GM13977 (cell line): ENCODE measurements at regions not wholly inside any gene's neighbourhood (a gene's known extent, or its start where the extent isn't known, plus 50 kb on each side); places are given as distances from the start of the nearest gene placed in this dataset.

Experiments
- DNase-seq: peaks from one replicate; pipeline ENCODE4 v3.0.0; 2012; ENCODE audit warnings: low spot score
- in situ Hi-C: fragments of 300-500 bp; cut with MboI; formaldehyde crosslinking; loops from one replicate; pipeline ENCODE4 v1.12.0; 2022; ENCODE audit warnings: low sequenced_read_pairs, low pct_unique_long_range_greater_than_20kb, mixed read lengths, inconsistent platforms; ENCODE audit not compliant: unreplicated experiment
- TF ChIP-seq, protein P1 (sequence below): IDR thresholded peaks from 2 replicates; pipeline ENCODE4 v1.5.1; 2012; ENCODE audit warnings: mild to moderate bottlenecking, control low read depth; ENCODE audit not compliant: insufficient read depth; ENCODE audit errors: extremely low read depth, missing control alignments

DNA sequence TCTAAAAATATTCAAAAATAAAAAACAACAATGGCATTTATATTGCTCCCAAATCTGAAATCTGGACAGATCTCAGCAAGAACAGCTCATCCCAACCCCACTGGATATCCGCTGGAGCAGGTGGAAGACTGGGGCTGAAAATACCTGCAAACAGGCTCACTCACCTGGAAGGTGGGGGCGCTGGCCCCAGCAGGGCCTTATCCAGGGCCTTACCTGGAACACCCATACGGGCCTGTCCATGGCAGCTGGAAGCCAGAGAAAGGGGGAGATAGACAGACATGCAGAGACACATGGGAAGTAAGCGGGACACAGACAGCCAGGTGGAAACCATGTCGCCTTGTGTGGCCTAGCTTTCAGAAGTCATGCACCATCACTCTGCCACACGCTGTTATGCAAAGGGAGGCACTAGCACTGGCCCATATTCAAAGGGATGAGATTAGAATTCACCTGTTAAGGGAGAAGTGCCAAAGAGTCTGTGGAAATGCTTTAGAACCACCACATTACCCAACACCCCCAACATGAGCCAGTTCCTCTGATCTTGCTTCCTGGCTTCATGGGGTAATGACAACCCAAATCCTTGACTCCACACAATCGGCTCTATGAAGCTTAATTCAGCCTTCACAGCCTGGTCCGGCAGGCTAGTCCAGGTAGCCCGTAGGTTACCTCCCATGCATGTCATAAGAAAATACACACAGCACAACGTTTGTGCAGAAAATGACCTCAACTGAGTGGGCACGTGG, 99.0 kb upstream of the CDYL start:
- in situ Hi-C loops = no loop called here
- TF ChIP-seq, protein P1, sequence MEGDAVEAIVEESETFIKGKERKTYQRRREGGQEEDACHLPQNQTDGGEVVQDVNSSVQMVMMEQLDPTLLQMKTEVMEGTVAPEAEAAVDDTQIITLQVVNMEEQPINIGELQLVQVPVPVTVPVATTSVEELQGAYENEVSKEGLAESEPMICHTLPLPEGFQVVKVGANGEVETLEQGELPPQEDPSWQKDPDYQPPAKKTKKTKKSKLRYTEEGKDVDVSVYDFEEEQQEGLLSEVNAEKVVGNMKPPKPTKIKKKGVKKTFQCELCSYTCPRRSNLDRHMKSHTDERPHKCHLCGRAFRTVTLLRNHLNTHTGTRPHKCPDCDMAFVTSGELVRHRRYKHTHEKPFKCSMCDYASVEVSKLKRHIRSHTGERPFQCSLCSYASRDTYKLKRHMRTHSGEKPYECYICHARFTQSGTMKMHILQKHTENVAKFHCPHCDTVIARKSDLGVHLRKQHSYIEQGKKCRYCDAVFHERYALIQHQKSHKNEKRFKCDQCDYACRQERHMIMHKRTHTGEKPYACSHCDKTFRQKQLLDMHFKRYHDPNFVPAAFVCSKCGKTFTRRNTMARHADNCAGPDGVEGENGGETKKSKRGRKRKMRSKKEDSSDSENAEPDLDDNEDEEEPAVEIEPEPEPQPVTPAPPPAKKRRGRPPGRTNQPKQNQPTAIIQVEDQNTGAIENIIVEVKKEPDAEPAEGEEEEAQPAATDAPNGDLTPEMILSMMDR = no peak
- no peak for DNase-seq

- TF ChIP-seq, protein P1 = no peak
- DNase-seq = no peak
- in situ Hi-C loops = no loop called here
Measured at GRCh38 chr6:4676016-4676415, 100.2 kb upstream of the CDYL start.

DNA sequence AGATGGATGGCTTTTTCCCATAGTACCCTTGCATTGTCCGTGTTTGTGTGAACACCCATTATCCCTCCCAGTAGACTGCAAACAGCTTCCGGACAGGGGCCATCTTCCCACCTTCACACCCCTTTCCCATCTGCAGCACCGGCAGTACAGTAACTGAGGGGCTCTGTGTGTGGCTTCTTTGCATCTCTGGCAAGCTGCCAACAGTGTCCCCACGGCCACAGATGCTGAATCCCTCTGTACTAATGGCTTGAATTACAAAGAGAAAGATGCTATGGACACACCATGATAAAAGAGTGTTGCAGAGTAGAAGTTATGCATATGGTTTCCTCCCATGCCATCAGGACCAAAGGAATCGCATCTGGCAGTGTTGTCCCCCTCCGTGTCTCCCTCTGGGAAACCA, 101.1 kb upstream of the CDYL start:
- TF ChIP-seq, protein P1 = no peak
- in situ Hi-C loops = no loop called here
- DNase-seq = no peak

GRCh38 chr6:4673861-4674260, 102.3 kb upstream of the CDYL start:
- DNase-seq = no peak
- TF ChIP-seq, protein P1 = no peak
- in situ Hi-C loops = no loop called here

DNA sequence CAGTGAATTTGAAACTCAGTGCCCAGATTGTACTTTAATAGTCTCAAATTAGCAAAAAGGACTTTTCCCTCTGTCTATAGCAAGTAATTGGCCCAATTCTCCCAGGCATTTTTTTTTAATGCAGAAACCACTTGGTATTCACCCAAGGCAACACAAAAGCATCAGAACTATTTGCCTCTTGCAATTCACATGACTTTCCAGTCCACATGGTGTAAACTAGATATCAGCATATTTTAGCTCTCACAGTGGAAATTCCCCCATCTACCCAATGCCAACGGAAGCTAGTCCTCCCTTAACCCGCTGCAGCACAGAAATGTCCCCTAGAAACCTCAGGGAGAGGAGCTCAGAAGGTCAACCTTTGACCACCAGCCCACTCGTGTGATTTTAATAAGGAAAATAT, 103.4 kb upstream of the CDYL start:
- in situ Hi-C loops = no loop called here
- no peak for DNase-seq
- TF ChIP-seq, protein P1 = no peak

- in situ Hi-C loops = no loop called here
- DNase-seq = no peak
- TF ChIP-seq, protein P1 = no peak
Measured at GRCh38 chr6:4671587-4672115, 104.6 kb upstream of the CDYL start.
